ENCODE measurements at regions not wholly inside any gene's neighbourhood (a gene's known extent, or its start where the extent isn't known, plus 50 kb on each side); places are given as distances from the start of the nearest gene placed in this dataset.

- no peak for DNase-seq (ENCODE audit: low read depth in 4 of 6, low spot score in 6 of 6)
- Histone ChIP-seq H3K4me1 (ENCODE audit: control insufficient read depth, insufficient read depth, low read length) (no peaks in the 10 kb centered on the region), H3K36me3 (ENCODE audit: control insufficient read depth, insufficient read depth, low read length) (no peaks in the 10 kb centered on the region), H3K9me3 (ENCODE audit: control insufficient read depth, insufficient read depth, low read length) (no peaks in the 10 kb centered on the region), H3K27me3 (ENCODE audit: control insufficient read depth, insufficient read depth, low read length) (no peaks in the 10 kb centered on the region), H3K4me3 (ENCODE audit: low read depth, low read length) (no peak overlapping the region), H3K27ac (ENCODE audit: low read depth, low read length) (no peak overlapping the region)
- WGBS (ENCODE audit: insufficient coverage) = no CpG with 5 or more reads among the region's 1 CpG
Measured at GRCh38 chr13:33340631-33341030, 55.1 kb upstream of the STARD13 start.

GRCh38 chr13:33341861-33342452, 56.4 kb upstream of the STARD13 start:
- DNase-seq (ENCODE audit: low read depth in 4 of 6, low spot score in 6 of 6) = no peak
- H3K4me1 ChIP-seq (ENCODE audit: control insufficient read depth, insufficient read depth, low read length) = peaks cover 5% of the 10 kb centered on the region
- H3K27me3 ChIP-seq (ENCODE audit: control insufficient read depth, insufficient read depth, low read length) = no peaks in the 10 kb centered on the region
- H3K4me3 ChIP-seq (ENCODE audit: low read depth, low read length) = no peak overlapping the region
- H3K9me3 ChIP-seq (ENCODE audit: control insufficient read depth, insufficient read depth, low read length) = no peaks in the 10 kb centered on the region
- no CpG with 5 or more reads among the region's 5 CpGs for WGBS (ENCODE audit: insufficient coverage)
- H3K27ac ChIP-seq (ENCODE audit: low read depth, low read length) = no peak overlapping the region
- H3K36me3 ChIP-seq (ENCODE audit: control insufficient read depth, insufficient read depth, low read length) = no peaks in the 10 kb centered on the region

- DNase-seq (ENCODE audit: low read depth in 4 of 6, low spot score in 6 of 6) = no peak
- WGBS (ENCODE audit: insufficient coverage) = 80% methylated on average over 2 of the region's 2 CpGs
- Histone ChIP-seq H3K4me1 (ENCODE audit: control insufficient read depth, insufficient read depth, low read length) (peaks cover 15% of the 10 kb centered on the region), H3K4me3 (ENCODE audit: low read depth, low read length) (no peak overlapping the region), H3K27me3 (ENCODE audit: control insufficient read depth, insufficient read depth, low read length) (peaks cover 6% of the 10 kb centered on the region), H3K36me3 (ENCODE audit: control insufficient read depth, insufficient read depth, low read length) (no peaks in the 10 kb centered on the region), H3K9me3 (ENCODE audit: control insufficient read depth, insufficient read depth, low read length) (no peaks in the 10 kb centered on the region), H3K27ac (ENCODE audit: low read depth, low read length) (no peak overlapping the region)
Measured at GRCh38 chr13:33345842-33346241, 60.3 kb upstream of the STARD13 start.

- Histone ChIP-seq H3K27ac (ENCODE audit: low read depth, low read length) (peak overlapping the region; percentile 86), H3K9me3 (ENCODE audit: control insufficient read depth, insufficient read depth, low read length) (no peaks in the 10 kb centered on the region), H3K4me1 (ENCODE audit: control insufficient read depth, insufficient read depth, low read length) (peaks cover 21% of the 10 kb centered on the region), H3K27me3 (ENCODE audit: control insufficient read depth, insufficient read depth, low read length) (peaks cover 6% of the 10 kb centered on the region), H3K36me3 (ENCODE audit: control insufficient read depth, insufficient read depth, low read length) (no peaks in the 10 kb centered on the region), H3K4me3 (ENCODE audit: low read depth, low read length) (no peak overlapping the region)
- no CpG with 5 or more reads among the region's 4 CpGs for WGBS (ENCODE audit: insufficient coverage)
- peak in 2 of 6 donors; percentile 47 to 84 for DNase-seq (ENCODE audit: low read depth in 4 of 6, low spot score in 6 of 6)
Measured at GRCh38 chr13:33347861-33348260, 62.3 kb upstream of the STARD13 start.

- peaks cover 6% of the 10 kb centered on the region for H3K27me3 ChIP-seq (ENCODE audit: control insufficient read depth, insufficient read depth, low read length)
- peak overlapping the region; percentile 86 for H3K27ac ChIP-seq (ENCODE audit: low read depth, low read length)
- 43% methylated on average over 1 of the region's 2 CpGs for WGBS (ENCODE audit: insufficient coverage)
- H3K36me3 ChIP-seq (ENCODE audit: control insufficient read depth, insufficient read depth, low read length) = no peaks in the 10 kb centered on the region
- peak in 1 of 6 donors; percentile 41 for DNase-seq (ENCODE audit: low read depth in 4 of 6, low spot score in 6 of 6)
- H3K9me3 ChIP-seq (ENCODE audit: control insufficient read depth, insufficient read depth, low read length) = no peaks in the 10 kb centered on the region
- peaks cover 22% of the 10 kb centered on the region for H3K4me1 ChIP-seq (ENCODE audit: control insufficient read depth, insufficient read depth, low read length)
- H3K4me3 ChIP-seq (ENCODE audit: low read depth, low read length) = peak overlapping the region; percentile 75
Measured at GRCh38 chr13:33348366-33348765, 62.8 kb upstream of the STARD13 start.

- 39% methylated on average over 16 of the region's 21 CpGs for WGBS (ENCODE audit: insufficient coverage)
- Histone ChIP-seq H3K27me3 (ENCODE audit: control insufficient read depth, insufficient read depth, low read length) (peaks cover 6% of the 10 kb centered on the region), H3K9me3 (ENCODE audit: control insufficient read depth, insufficient read depth, low read length) (no peaks in the 10 kb centered on the region), H3K27ac (ENCODE audit: low read depth, low read length) (peak overlapping the region; percentile 86), H3K4me3 (ENCODE audit: low read depth, low read length) (peak overlapping the region; percentile 75), H3K4me1 (ENCODE audit: control insufficient read depth, insufficient read depth, low read length) (peaks cover 22% of the 10 kb centered on the region), H3K36me3 (ENCODE audit: control insufficient read depth, insufficient read depth, low read length) (no peaks in the 10 kb centered on the region)
- peak in 1 of 6 donors; percentile 23 for DNase-seq (ENCODE audit: low read depth in 4 of 6, low spot score in 6 of 6)
Measured at GRCh38 chr13:33349288-33349985, 63.9 kb upstream of the STARD13 start.

- peak overlapping the region; percentile 86 for H3K27ac ChIP-seq (ENCODE audit: low read depth, low read length)
- H3K4me3 ChIP-seq (ENCODE audit: low read depth, low read length) = peak overlapping the region; percentile 75
- peaks cover 22% of the 10 kb centered on the region for H3K4me1 ChIP-seq (ENCODE audit: control insufficient read depth, insufficient read depth, low read length)
- H3K27me3 ChIP-seq (ENCODE audit: control insufficient read depth, insufficient read depth, low read length) = peaks cover 6% of the 10 kb centered on the region
- H3K9me3 ChIP-seq (ENCODE audit: control insufficient read depth, insufficient read depth, low read length) = no peaks in the 10 kb centered on the region
- under 1% methylated on average over 80 of the region's 84 CpGs for WGBS (ENCODE audit: insufficient coverage)
- H3K36me3 ChIP-seq (ENCODE audit: control insufficient read depth, insufficient read depth, low read length) = no peaks in the 10 kb centered on the region
- peak in 2 of 6 donors; percentile 62 to 73 for DNase-seq (ENCODE audit: low read depth in 4 of 6, low spot score in 6 of 6)
Measured at GRCh38 chr13:33349986-33350826, 64.7 kb upstream of the STARD13 start.

GRCh38 chr13:33351319-33351718, 65.8 kb upstream of the STARD13 start:
- H3K4me1 ChIP-seq (ENCODE audit: control insufficient read depth, insufficient read depth, low read length) = peaks cover 17% of the 10 kb centered on the region
- no peaks in the 10 kb centered on the region for H3K9me3 ChIP-seq (ENCODE audit: control insufficient read depth, insufficient read depth, low read length)
- H3K4me3 ChIP-seq (ENCODE audit: low read depth, low read length) = peak overlapping the region; percentile 75
- WGBS (ENCODE audit: insufficient coverage) = no CpG with 5 or more reads among the region's 2 CpGs
- peaks cover 6% of the 10 kb centered on the region for H3K27me3 ChIP-seq (ENCODE audit: control insufficient read depth, insufficient read depth, low read length)
- H3K36me3 ChIP-seq (ENCODE audit: control insufficient read depth, insufficient read depth, low read length) = no peaks in the 10 kb centered on the region
- H3K27ac ChIP-seq (ENCODE audit: low read depth, low read length) = peak overlapping the region; percentile 52
- DNase-seq (ENCODE audit: low read depth in 4 of 6, low spot score in 6 of 6) = peak in 1 of 6 donors; percentile 52

GRCh38 chr13:33352041-33352440, 66.5 kb upstream of the STARD13 start:
- no peak overlapping the region for H3K4me3 ChIP-seq (ENCODE audit: low read depth, low read length)
- DNase-seq (ENCODE audit: low read depth in 4 of 6, low spot score in 6 of 6) = peak in 2 of 6 donors; percentile 45 to 75
- no peaks in the 10 kb centered on the region for H3K36me3 ChIP-seq (ENCODE audit: control insufficient read depth, insufficient read depth, low read length)
- no peaks in the 10 kb centered on the region for H3K9me3 ChIP-seq (ENCODE audit: control insufficient read depth, insufficient read depth, low read length)
- no peak overlapping the region for H3K27ac ChIP-seq (ENCODE audit: low read depth, low read length)
- 67% methylated on average over 3 of the region's 5 CpGs for WGBS (ENCODE audit: insufficient coverage)
- peaks cover 17% of the 10 kb centered on the region for H3K4me1 ChIP-seq (ENCODE audit: control insufficient read depth, insufficient read depth, low read length)
- H3K27me3 ChIP-seq (ENCODE audit: control insufficient read depth, insufficient read depth, low read length) = peaks cover 6% of the 10 kb centered on the region
